Spleen (tissue), 7 donors: ENCODE measurements at regions not wholly inside any gene's neighbourhood (a gene's known extent, or its start where the extent isn't known, plus 50 kb on each side); places are given as distances from the start of the nearest gene placed in this dataset.

ENCODE experiments used
- POLR2A ChIP-seq, 3 donors: fragments of 450-650 bp; IDR thresholded peaks; one replicate each; pipeline ENCODE4 v1.5.1; 2017; ENCODE audit warnings: antibody characterized with exemption in 3 of 3, mild to moderate bottlenecking in 1 of 3
- TF ChIP-seq, protein P1 (sequence below), 11 experiments: fragments of 200-600 bp in 7 of 11; fragments of 450-650 bp in 4 of 11; sonication (generic) in 4 of 11; IDR thresholded peaks in 8 of 11; conservative IDR thresholded peaks in 3 of 11; 1 replicate in 7 of 11; 2 replicates in 4 of 11; pipeline versions ENCODE4 v1.4.0 to v1.8.0; 2016 to 2021; ENCODE audit warnings: antibody characterized with exemption in 11 of 11, inconsistent platforms in 4 of 11, mild to moderate bottlenecking in 1 of 11
- donor health status: DM: no; HTN: no; CAD: no; lungs with moderate emphysema.
- donor health status: DM: no; HTN: no; CAD: no.
- donor health status: DM: no; HTN: no; CAD: no.

DNA sequence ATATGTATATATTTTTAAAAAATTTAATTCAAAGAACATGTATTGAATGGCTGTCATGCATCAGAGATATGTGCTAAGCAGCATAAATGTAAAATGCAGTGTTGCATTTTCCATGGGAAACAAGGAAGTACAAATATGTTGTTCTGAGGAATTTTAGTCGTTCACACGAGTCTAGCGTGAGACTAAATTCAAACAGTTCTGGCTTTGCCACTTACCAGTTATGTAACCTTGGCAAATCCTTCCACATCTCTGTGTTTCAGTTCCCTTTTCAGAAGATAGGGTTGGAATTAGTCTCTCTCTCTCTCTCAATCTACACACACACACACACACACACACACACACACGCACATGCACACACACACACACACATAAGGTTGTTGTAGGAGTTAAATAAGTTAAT is 305.4 kb downstream of the UTRN start:
- TF ChIP-seq, protein P1, sequence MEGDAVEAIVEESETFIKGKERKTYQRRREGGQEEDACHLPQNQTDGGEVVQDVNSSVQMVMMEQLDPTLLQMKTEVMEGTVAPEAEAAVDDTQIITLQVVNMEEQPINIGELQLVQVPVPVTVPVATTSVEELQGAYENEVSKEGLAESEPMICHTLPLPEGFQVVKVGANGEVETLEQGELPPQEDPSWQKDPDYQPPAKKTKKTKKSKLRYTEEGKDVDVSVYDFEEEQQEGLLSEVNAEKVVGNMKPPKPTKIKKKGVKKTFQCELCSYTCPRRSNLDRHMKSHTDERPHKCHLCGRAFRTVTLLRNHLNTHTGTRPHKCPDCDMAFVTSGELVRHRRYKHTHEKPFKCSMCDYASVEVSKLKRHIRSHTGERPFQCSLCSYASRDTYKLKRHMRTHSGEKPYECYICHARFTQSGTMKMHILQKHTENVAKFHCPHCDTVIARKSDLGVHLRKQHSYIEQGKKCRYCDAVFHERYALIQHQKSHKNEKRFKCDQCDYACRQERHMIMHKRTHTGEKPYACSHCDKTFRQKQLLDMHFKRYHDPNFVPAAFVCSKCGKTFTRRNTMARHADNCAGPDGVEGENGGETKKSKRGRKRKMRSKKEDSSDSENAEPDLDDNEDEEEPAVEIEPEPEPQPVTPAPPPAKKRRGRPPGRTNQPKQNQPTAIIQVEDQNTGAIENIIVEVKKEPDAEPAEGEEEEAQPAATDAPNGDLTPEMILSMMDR (IDR thresholded peaks at IDR 0.05 in 8 of 11, conservative IDR thresholded peaks at IDR 0.05 in 3 of 11): peak in 2 of 11 experiments; percentile 14 to 31
- TF ChIP-seq POLR2A (IDR thresholded peaks at IDR 0.05): no peak
